ENCODE measurements at regions not wholly inside any gene's neighbourhood (a gene's known extent, or its start where the extent isn't known, plus 50 kb on each side); places are given as distances from the start of the nearest gene placed in this dataset.
"Not testable (repeated sequence)": the region's sequence is repeated elsewhere in the genome, so short reads cannot be mapped to it uniquely, and the experiment has no call there.

DNA sequence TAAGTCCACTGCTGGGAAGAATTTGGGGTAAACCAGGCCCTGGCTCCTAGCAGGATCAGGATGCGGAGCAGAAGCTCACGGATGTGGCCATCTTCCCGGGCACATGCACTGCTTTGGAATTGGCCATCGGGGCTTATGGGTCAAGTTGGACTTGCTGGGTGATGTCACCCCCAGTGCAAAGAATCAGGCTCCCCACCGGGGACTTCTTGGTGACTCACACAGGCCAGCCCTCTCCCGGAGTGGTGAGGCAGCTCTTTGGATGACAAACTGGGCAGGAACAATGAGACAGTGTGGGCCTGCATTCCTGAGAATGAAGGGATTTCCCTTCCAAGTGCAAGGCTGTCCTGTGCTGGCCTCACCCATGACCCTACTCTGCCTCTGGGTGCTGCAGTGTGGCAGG, 128.8 kb upstream of the ANO1 start:
- H3K4me2 ChIP-seq (ENCODE audit: insufficient read depth, low read length), result no peak overlapping the region

DNA sequence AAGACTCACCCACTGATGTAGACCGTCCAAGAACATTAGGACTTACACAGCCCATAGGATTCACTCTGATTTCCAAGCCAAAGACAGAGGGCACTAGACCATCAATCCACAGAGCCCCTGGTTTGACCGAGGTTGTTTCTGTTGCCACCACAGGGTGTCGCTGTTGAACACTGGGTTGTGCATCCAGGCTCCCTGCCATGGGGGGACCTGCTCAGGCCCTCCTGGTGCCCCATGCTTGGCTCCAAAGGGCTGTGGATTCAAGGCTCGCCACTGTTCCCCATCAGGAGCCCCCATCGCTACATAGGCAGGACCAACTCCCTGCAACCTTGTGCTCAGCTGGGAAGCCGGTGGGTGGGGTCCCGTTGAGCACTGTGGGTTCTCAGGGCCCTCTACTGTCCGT, 128.0 kb upstream of the ANO1 start:
- Histone ChIP-seq H3K4me1 (ENCODE audit: insufficient read depth, low read length) (no peaks in the 10 kb centered on the region), H3K36me3 (ENCODE audit: insufficient read depth, low read length) (no peaks in the 10 kb centered on the region), H3K27me3 (ENCODE audit: insufficient read depth, low read length, poor library complexity) (no peaks in the 10 kb centered on the region), H3K4me3 (ENCODE audit: low read depth in 1 of 2, low read length in 2 of 2) (no peak overlapping the region), H3K4me2 (ENCODE audit: insufficient read depth, low read length) (no peak overlapping the region), H3K9me3 (ENCODE audit: insufficient read depth, low read length, severe bottlenecking) (no peaks in the 10 kb centered on the region), H4K20me1 (ENCODE audit: insufficient read depth, low read length) (no peaks in the 10 kb centered on the region), H3K27ac (ENCODE audit: low read length) (no peak overlapping the region), H2AFZ (ENCODE audit: low read depth, low read length) (no peak overlapping the region), H3K79me2 (ENCODE audit: insufficient read depth, low read length) (no peaks in the 10 kb centered on the region), H3K9ac (ENCODE audit: low read depth, low read length) (no peak overlapping the region)
- DNase-seq (peak; percentile 10), ATAC-seq (ENCODE audit: insufficient read depth, low read depth) (no peak)
- no peak for TF ChIP-seq EZH2 (IDR thresholded peaks at IDR 0.05; ENCODE audit: borderline replicate concordance, low read depth, low read length, severe bottlenecking)
- TF ChIP-seq, protein P1, sequence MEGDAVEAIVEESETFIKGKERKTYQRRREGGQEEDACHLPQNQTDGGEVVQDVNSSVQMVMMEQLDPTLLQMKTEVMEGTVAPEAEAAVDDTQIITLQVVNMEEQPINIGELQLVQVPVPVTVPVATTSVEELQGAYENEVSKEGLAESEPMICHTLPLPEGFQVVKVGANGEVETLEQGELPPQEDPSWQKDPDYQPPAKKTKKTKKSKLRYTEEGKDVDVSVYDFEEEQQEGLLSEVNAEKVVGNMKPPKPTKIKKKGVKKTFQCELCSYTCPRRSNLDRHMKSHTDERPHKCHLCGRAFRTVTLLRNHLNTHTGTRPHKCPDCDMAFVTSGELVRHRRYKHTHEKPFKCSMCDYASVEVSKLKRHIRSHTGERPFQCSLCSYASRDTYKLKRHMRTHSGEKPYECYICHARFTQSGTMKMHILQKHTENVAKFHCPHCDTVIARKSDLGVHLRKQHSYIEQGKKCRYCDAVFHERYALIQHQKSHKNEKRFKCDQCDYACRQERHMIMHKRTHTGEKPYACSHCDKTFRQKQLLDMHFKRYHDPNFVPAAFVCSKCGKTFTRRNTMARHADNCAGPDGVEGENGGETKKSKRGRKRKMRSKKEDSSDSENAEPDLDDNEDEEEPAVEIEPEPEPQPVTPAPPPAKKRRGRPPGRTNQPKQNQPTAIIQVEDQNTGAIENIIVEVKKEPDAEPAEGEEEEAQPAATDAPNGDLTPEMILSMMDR (IDR thresholded peaks at IDR 0.05; ENCODE audit: borderline replicate concordance, extremely low read depth, low read length, poor library complexity, severe bottlenecking), result peak; percentile 57

More for the DNA sequence above, 128.8 kb upstream of the ANO1 start:
- no peak overlapping the region for H3K9ac ChIP-seq (ENCODE audit: low read depth, low read length)
- no peak overlapping the region for H3K27ac ChIP-seq (ENCODE audit: low read length)
- H4K20me1 ChIP-seq (ENCODE audit: insufficient read depth, low read length), result no peaks in the 10 kb centered on the region
- no peak overlapping the region for H3K4me3 ChIP-seq (ENCODE audit: low read depth in 1 of 2, low read length in 2 of 2)
- no peaks in the 10 kb centered on the region for H3K27me3 ChIP-seq (ENCODE audit: insufficient read depth, low read length, poor library complexity)
- DNase-seq (no peak), ATAC-seq (ENCODE audit: insufficient read depth, low read depth) (no peak)
- no peaks in the 10 kb centered on the region for H3K4me1 ChIP-seq (ENCODE audit: insufficient read depth, low read length)
- H3K9me3 ChIP-seq (ENCODE audit: insufficient read depth, low read length, severe bottlenecking), result no peaks in the 10 kb centered on the region
- TF ChIP-seq, protein P1 (IDR thresholded peaks at IDR 0.05; ENCODE audit: borderline replicate concordance, extremely low read depth, low read length, poor library complexity, severe bottlenecking), result no peak
- no peak for TF ChIP-seq EZH2 (IDR thresholded peaks at IDR 0.05; ENCODE audit: borderline replicate concordance, low read depth, low read length, severe bottlenecking)
- H3K36me3 ChIP-seq (ENCODE audit: insufficient read depth, low read length), result no peaks in the 10 kb centered on the region
- no peaks in the 10 kb centered on the region for H3K79me2 ChIP-seq (ENCODE audit: insufficient read depth, low read length)
- no peak overlapping the region for H2AFZ ChIP-seq (ENCODE audit: low read depth, low read length)

DNA sequence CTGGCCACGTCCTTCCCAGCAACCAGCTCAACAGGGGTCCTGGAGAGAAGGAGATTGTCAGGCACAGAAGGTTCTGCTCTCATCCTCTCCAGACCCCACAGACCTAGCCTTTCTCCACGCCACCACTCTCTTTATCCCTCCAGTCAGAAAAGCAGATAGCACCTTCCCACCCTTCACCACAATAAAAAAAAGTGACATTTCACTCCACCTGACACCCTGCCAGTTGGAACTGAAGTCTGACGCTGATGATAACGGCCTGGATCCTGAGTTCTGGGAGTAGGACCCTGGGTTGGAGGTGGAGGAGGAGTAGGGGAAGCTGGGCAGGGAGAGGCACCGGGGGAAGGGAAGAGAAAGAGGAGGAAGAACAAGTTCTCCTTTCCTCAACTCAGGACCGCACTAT, 127.5 kb upstream of the ANO1 start:
- Histone ChIP-seq H3K79me2 (ENCODE audit: insufficient read depth, low read length) (no peaks in the 10 kb centered on the region), H3K9me3 (ENCODE audit: insufficient read depth, low read length, severe bottlenecking) (no peaks in the 10 kb centered on the region), H3K36me3 (ENCODE audit: insufficient read depth, low read length) (no peaks in the 10 kb centered on the region), H3K27me3 (ENCODE audit: insufficient read depth, low read length, poor library complexity) (no peaks in the 10 kb centered on the region), H3K9ac (ENCODE audit: low read depth, low read length) (no peak overlapping the region), H3K27ac (ENCODE audit: low read length) (no peak overlapping the region), H4K20me1 (ENCODE audit: insufficient read depth, low read length) (no peaks in the 10 kb centered on the region), H3K4me3 (ENCODE audit: low read depth in 1 of 2, low read length in 2 of 2) (no peak overlapping the region), H2AFZ (ENCODE audit: low read depth, low read length) (no peak overlapping the region), H3K4me2 (ENCODE audit: insufficient read depth, low read length) (no peak overlapping the region), H3K4me1 (ENCODE audit: insufficient read depth, low read length) (no peaks in the 10 kb centered on the region)
- no peak for DNase-seq
- no peak for ATAC-seq (ENCODE audit: insufficient read depth, low read depth)
- TF ChIP-seq, protein P1 (IDR thresholded peaks at IDR 0.05; ENCODE audit: borderline replicate concordance, extremely low read depth, low read length, poor library complexity, severe bottlenecking), result no peak
- no peak for TF ChIP-seq EZH2 (IDR thresholded peaks at IDR 0.05; ENCODE audit: borderline replicate concordance, low read depth, low read length, severe bottlenecking)

DNA sequence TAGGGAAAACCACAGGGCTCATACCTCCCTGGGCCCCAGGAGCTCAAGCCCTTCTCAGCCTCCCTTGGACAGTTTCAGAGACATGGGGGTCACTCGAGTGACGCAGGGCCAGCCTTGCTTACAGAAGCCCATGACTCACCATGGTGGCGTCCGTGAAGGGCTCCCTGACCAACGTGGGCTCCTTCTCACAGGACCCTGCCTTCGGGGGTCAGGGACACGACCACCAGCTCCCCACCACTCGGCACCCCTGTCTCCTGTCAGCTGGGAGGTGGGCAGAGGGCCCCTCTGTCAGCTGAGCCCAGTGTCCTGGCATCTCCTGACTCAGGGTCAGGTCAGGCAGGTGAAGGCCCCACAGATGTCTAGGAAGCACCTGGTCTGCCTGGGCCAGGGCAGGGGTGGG, 126.3 kb upstream of the ANO1 start:
- Histone ChIP-seq H3K9me3 (ENCODE audit: insufficient read depth, low read length, severe bottlenecking) (no peaks in the 10 kb centered on the region), H3K4me3 (ENCODE audit: low read depth in 1 of 2, low read length in 2 of 2) (no peak overlapping the region), H3K79me2 (ENCODE audit: insufficient read depth, low read length) (no peaks in the 10 kb centered on the region), H3K27ac (ENCODE audit: low read length) (no peak overlapping the region), H2AFZ (ENCODE audit: low read depth, low read length) (no peak overlapping the region), H3K36me3 (ENCODE audit: insufficient read depth, low read length) (no peaks in the 10 kb centered on the region), H3K27me3 (ENCODE audit: insufficient read depth, low read length, poor library complexity) (no peaks in the 10 kb centered on the region), H3K4me1 (ENCODE audit: insufficient read depth, low read length) (no peaks in the 10 kb centered on the region), H3K4me2 (ENCODE audit: insufficient read depth, low read length) (no peak overlapping the region), H3K9ac (ENCODE audit: low read depth, low read length) (no peak overlapping the region), H4K20me1 (ENCODE audit: insufficient read depth, low read length) (no peaks in the 10 kb centered on the region)
- DNase-seq (no peak), ATAC-seq (ENCODE audit: insufficient read depth, low read depth) (no peak)
- TF ChIP-seq EZH2 (IDR thresholded peaks at IDR 0.05; ENCODE audit: borderline replicate concordance, low read depth, low read length, severe bottlenecking), result no peak
- TF ChIP-seq, protein P1 (IDR thresholded peaks at IDR 0.05; ENCODE audit: borderline replicate concordance, extremely low read depth, low read length, poor library complexity, severe bottlenecking), result no peak

DNA sequence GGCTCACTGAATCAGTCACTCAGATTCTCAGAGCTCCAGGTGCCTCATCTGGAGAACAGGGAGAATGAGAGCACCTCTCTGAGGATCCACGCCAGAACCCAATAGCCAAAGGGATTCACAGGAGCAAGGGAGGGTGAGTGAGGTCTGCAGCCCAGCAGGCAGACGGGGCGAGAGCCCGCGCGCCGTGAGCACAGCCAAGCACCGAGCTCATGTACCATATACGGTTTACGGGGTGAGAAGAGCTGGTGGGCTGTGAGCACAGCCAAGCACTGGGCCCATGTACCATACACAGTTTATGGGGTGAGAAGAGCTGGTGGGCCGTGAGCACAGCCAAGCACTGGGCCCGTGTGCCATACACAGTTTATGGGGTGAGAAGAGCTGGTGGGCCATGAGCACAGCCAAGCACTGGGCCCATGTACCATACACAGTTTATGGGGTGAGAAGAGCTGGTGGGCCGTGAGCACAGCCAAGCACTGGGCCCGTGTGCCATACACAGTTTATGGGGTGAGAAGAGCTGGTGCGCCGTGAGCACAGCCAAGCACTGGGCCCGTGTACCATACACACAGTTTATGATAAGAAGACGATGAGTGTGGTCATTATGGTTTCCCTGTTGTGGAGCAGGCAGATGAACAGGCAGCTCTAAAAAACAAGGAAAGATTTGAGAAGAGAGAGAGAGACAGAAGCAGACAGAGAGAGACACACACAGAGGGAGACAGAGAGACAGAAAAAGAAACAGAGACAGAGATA, 125.7 kb upstream of the ANO1 start:
- DNase-seq; H2AFZ ChIP-seq (ENCODE audit: low read depth, low read length); H3K27me3 ChIP-seq (ENCODE audit: insufficient read depth, low read length, poor library complexity); H3K27ac ChIP-seq (ENCODE audit: low read length); ATAC-seq (ENCODE audit: insufficient read depth, low read depth); H3K9ac ChIP-seq (ENCODE audit: low read depth, low read length); H3K4me2 ChIP-seq (ENCODE audit: insufficient read depth, low read length); H3K4me1 ChIP-seq (ENCODE audit: insufficient read depth, low read length); H3K79me2 ChIP-seq (ENCODE audit: insufficient read depth, low read length); H4K20me1 ChIP-seq (ENCODE audit: insufficient read depth, low read length); H3K4me3 ChIP-seq (ENCODE audit: low read depth in 1 of 2, low read length in 2 of 2); H3K36me3 ChIP-seq (ENCODE audit: insufficient read depth, low read length); H3K9me3 ChIP-seq (ENCODE audit: insufficient read depth, low read length, severe bottlenecking): not testable (repeated sequence)

Data from DND-41 (cell line).